Thyroid gland (tissue), 4 donors: ENCODE measurements at regions not wholly inside any gene's neighbourhood (a gene's known extent, or its start where the extent isn't known, plus 50 kb on each side); places are given as distances from the start of the nearest gene placed in this dataset.

Experiments used
- CTCF ChIP-seq, 6 experiments: fragments of 200-600 bp in 3 of 6; fragments of 450-650 bp in 3 of 6; sonication (generic) in 3 of 6; IDR thresholded peaks; one replicate each; pipeline ENCODE4 v1.5.1; 2016 to 2019; ENCODE audit warnings: antibody characterized with exemption in 6 of 6, mild to moderate bottlenecking in 2 of 6, inconsistent platforms in 1 of 6, moderate library complexity in 1 of 6
- POLR2A ChIP-seq, 2 donors: fragments of 450-650 bp; IDR thresholded peaks; one replicate each; pipeline ENCODE4 v1.6.1; 2017; ENCODE audit warnings: antibody characterized with exemption in 2 of 2, mild to moderate bottlenecking in 2 of 2, moderate library complexity in 1 of 2

- TF ChIP-seq CTCF (IDR thresholded peaks at IDR 0.05) (no peak), POLR2A (IDR thresholded peaks at IDR 0.05) (no peak)
Measured at GRCh38 chr2:175233135-175233719, 51.7 kb upstream of the ATP5MC3 start.
